Spinal cord (tissue), 9 donors: ENCODE measurements at regions not wholly inside any gene's neighbourhood (a gene's known extent, or its start where the extent isn't known, plus 50 kb on each side); places are given as distances from the start of the nearest gene placed in this dataset.

Experiments
- DNase-seq, 6 donors: peaks; one replicate each; pipeline versions ENCODE4 v3.0.0 to v3.0.0-alpha.2; 2013 to 2015; ENCODE audit warnings: low spot score in 6 of 6, low read depth in 4 of 6
- H3K27ac ChIP-seq: one replicate; pipeline ENCODE4 v1.5.1; 2013; ENCODE audit warnings: low read depth, low read length, control low read depth
- H3K27me3 ChIP-seq: one replicate; pipeline ENCODE4 v1.6.1; 2013; ENCODE audit warnings: low read length; ENCODE audit not compliant: control insufficient read depth, insufficient read depth
- H3K36me3 ChIP-seq: one replicate; pipeline ENCODE4 v1.6.1; 2013; ENCODE audit warnings: low read length; ENCODE audit not compliant: control insufficient read depth, insufficient read depth
- H3K4me1 ChIP-seq: one replicate; pipeline ENCODE4 v1.6.1; 2013; ENCODE audit warnings: low read length; ENCODE audit not compliant: control insufficient read depth, insufficient read depth
- H3K4me3 ChIP-seq: one replicate; pipeline ENCODE4 v1.5.1; 2013; ENCODE audit warnings: low read depth, low read length, control low read depth
- H3K9me3 ChIP-seq: one replicate; pipeline ENCODE4 v1.6.1; 2013; ENCODE audit warnings: low read length; ENCODE audit not compliant: control insufficient read depth, insufficient read depth
- WGBS: methylation state at CpG from one replicate; pipeline ENCODE4 v1.1.5; 2013; ENCODE audit warnings: missing lambda C conversion rate; ENCODE audit not compliant: insufficient coverage; 5-methylcytosine and 5-hydroxymethylcytosine counted together
- donor health status: healthy.

- Histone ChIP-seq H3K27me3 (no peaks in the 10 kb centered on the region), H3K36me3 (no peaks in the 10 kb centered on the region), H3K4me1 (peaks cover 17% of the 10 kb centered on the region), H3K4me3 (no peak overlapping the region), H3K27ac (peak overlapping the region; percentile 51), H3K9me3 (peaks cover 2% of the 10 kb centered on the region)
- DNase-seq = peak in 2 of 6 donors; percentile 56 to 58
- WGBS = no CpG with 5 or more reads among the region's 4 CpGs
Observed at GRCh38 chr9:2262386-2263071, 247.4 kb downstream of the SMARCA2 start.

DNA sequence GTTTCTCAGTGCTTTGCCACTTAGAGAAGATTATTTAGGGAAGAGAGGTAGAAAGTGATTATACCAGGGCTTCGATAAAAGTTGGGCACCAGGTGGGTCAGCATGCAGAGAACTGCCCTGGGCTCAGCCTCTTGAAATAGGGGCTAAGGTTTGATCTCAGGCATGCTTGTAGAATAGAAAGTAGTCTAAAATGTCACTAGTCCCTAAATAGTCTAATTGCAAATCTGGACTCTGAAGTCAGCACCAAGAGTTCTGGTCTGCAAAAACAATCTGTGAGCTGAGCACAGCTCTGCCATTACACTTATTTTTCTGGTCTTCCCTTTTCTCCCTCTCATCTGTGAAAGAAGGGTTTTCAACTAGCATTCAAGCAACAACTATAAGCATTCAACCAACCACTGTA, 248.0 kb downstream of the SMARCA2 start:
- H3K4me1 ChIP-seq = peaks cover 17% of the 10 kb centered on the region
- peak overlapping the region; percentile 51 for H3K27ac ChIP-seq
- H3K4me3 ChIP-seq = no peak overlapping the region
- no peaks in the 10 kb centered on the region for H3K27me3 ChIP-seq
- DNase-seq = no peak
- H3K36me3 ChIP-seq = no peaks in the 10 kb centered on the region
- 92% methylated on average over 1 of the region's 1 CpG for WGBS
- H3K9me3 ChIP-seq = peaks cover 2% of the 10 kb centered on the region

DNA sequence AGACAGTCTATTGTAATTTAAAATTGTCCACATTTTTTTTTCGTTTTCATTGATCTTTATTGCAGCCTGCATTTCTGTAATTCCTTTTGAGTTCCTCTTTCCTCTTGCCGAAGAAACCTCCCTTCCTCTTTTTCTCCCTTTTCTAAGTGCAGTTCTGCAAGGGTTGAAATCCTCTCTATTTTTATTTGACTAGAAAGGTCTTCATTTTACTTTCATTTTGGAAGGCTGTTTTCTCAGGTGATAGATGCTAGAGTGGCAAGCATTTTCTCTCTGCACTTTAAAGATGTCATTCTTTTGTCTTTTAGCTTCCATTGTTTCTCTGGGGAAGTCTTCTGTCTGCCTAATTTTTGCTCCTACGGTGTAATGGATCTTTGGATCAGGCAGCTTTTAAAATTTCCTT, 248.5 kb downstream of the SMARCA2 start:
- no CpG with 5 or more reads among the region's 3 CpGs for WGBS
- Histone ChIP-seq H3K4me3 (no peak overlapping the region), H3K27ac (no peak overlapping the region), H3K27me3 (no peaks in the 10 kb centered on the region), H3K36me3 (no peaks in the 10 kb centered on the region), H3K4me1 (peaks cover 17% of the 10 kb centered on the region), H3K9me3 (peaks cover 2% of the 10 kb centered on the region)
- DNase-seq = no peak

DNA sequence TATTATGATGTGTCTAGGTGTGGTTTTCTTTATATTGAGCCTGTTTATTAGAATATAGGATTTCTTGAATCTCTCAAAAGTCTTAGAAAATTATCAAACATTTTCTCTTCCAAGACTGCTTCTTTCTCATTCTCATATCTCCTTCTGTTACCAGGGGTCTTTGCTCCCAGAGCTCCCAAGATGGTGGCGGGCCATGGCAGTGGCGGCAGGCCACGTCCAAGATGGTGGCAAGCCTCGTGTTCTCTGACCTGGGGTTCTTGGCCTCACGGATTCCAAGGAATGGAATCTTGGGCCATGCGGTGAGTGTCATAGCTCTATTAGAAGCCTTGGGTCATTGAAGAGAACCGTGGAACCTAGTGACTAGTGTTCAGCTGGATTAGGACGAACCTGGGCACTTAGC, 248.9 kb downstream of the SMARCA2 start:
- Histone ChIP-seq H3K27me3 (no peaks in the 10 kb centered on the region), H3K27ac (no peak overlapping the region), H3K9me3 (peaks cover 2% of the 10 kb centered on the region), H3K4me3 (no peak overlapping the region), H3K4me1 (peaks cover 17% of the 10 kb centered on the region), H3K36me3 (no peaks in the 10 kb centered on the region)
- WGBS = 96% methylated on average over 8 of the region's 8 CpGs
- DNase-seq = no peak

GRCh38 chr9:2267181-2267745, 252.1 kb downstream of the SMARCA2 start:
- H3K36me3 ChIP-seq = no peaks in the 10 kb centered on the region
- H3K27me3 ChIP-seq = no peaks in the 10 kb centered on the region
- peaks cover 8% of the 10 kb centered on the region for H3K4me1 ChIP-seq
- DNase-seq = peak in 2 of 6 donors; percentile 55 to 67
- peak overlapping the region; percentile 50 for H3K27ac ChIP-seq
- H3K9me3 ChIP-seq = peaks cover 2% of the 10 kb centered on the region
- 46% methylated on average over 3 of the region's 7 CpGs for WGBS
- no peak overlapping the region for H3K4me3 ChIP-seq

- Histone ChIP-seq H3K27ac (no peak overlapping the region), H3K4me1 (peaks cover 3% of the 10 kb centered on the region), H3K9me3 (no peaks in the 10 kb centered on the region), H3K36me3 (no peaks in the 10 kb centered on the region), H3K27me3 (no peaks in the 10 kb centered on the region), H3K4me3 (no peak overlapping the region)
- WGBS = 50% methylated on average over 1 of the region's 3 CpGs
- no peak for DNase-seq
Observed at GRCh38 chr9:2269778-2270177, 254.6 kb downstream of the SMARCA2 start.

- H3K36me3 ChIP-seq = no peaks in the 10 kb centered on the region
- no peak overlapping the region for H3K4me3 ChIP-seq
- H3K4me1 ChIP-seq = peaks cover 3% of the 10 kb centered on the region
- WGBS = 43% methylated on average over 1 of the region's 5 CpGs
- H3K27me3 ChIP-seq = no peaks in the 10 kb centered on the region
- H3K27ac ChIP-seq = no peak overlapping the region
- no peak for DNase-seq
- no peaks in the 10 kb centered on the region for H3K9me3 ChIP-seq
Observed at GRCh38 chr9:2270565-2270964, 255.4 kb downstream of the SMARCA2 start.

GRCh38 chr9:2271426-2271825, 256.3 kb downstream of the SMARCA2 start:
- Histone ChIP-seq H3K27ac (no peak overlapping the region), H3K4me3 (no peak overlapping the region), H3K4me1 (peaks cover 3% of the 10 kb centered on the region), H3K9me3 (no peaks in the 10 kb centered on the region), H3K36me3 (no peaks in the 10 kb centered on the region), H3K27me3 (no peaks in the 10 kb centered on the region)
- 40% methylated on average over 1 of the region's 4 CpGs for WGBS
- no peak for DNase-seq

DNA sequence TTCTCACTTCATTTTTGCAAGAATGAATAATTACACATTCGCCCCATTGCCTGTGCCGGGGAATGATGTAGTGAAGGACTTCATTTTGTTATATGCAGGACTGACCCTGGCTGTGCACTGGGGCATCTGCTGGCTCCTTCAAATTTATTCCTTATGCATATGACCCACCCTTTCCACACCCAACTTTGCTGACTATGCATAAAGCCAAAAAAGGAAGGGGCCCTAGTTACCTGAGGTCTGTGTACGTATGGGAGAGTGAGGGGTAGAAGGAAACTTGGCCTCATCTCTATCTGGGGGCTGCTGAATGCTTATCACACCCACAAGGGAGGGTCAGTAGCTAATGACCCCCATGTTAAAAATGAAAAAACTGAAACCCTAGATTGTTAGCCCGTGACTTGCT, 259.6 kb downstream of the SMARCA2 start:
- 100% methylated on average over 1 of the region's 4 CpGs for WGBS
- Histone ChIP-seq H3K4me3 (no peak overlapping the region), H3K4me1 (no peaks in the 10 kb centered on the region), H3K27me3 (no peaks in the 10 kb centered on the region), H3K36me3 (no peaks in the 10 kb centered on the region), H3K9me3 (no peaks in the 10 kb centered on the region), H3K27ac (no peak overlapping the region)
- DNase-seq = no peak

DNA sequence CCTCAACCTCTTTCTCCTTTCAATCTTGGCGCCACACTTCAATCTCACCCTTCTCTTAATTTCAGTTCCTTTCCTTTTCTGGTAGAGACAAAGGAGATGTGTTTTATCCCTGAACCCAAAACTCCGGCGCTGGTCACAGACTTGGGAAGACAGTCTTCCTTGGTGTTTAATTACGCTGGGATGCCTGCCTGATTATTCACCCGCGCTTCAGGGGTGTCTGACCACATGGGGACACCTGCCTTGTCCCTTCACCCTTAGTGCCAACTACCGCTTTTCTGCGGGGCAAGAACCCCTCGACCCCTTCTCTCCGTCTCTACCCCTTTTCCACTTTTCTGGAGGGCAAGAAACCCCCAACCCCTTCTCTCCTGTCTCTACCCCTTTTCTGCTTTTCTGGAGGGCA, 261.1 kb downstream of the SMARCA2 start:
- Histone ChIP-seq H3K9me3 (no peaks in the 10 kb centered on the region), H3K27ac (no peak overlapping the region)

More for the DNA sequence above, 261.1 kb downstream of the SMARCA2 start:
- H3K36me3 ChIP-seq = no peaks in the 10 kb centered on the region
- H3K4me3 ChIP-seq = no peak overlapping the region
- H3K27me3 ChIP-seq = no peaks in the 10 kb centered on the region
- 92% methylated on average over 9 of the region's 10 CpGs for WGBS
- no peaks in the 10 kb centered on the region for H3K4me1 ChIP-seq
- DNase-seq = no peak
